PC-9 (cell line): ENCODE measurements at regions not wholly inside any gene's neighbourhood (a gene's known extent, or its start where the extent isn't known, plus 50 kb on each side); places are given as distances from the start of the nearest gene placed in this dataset.

Experiments used
- EZH2 ChIP-seq: fragments of 200-600 bp; sonication (generic); IDR thresholded peaks from 2 replicates; pipeline ENCODE4 v1.8.0; 2017; ENCODE audit warnings: antibody characterized with exemption, low read depth
- TF ChIP-seq, protein P1 (sequence below): fragments of 200-600 bp; sonication (generic); conservative IDR thresholded peaks from 2 replicates; pipeline ENCODE4 v1.6.1; 2017; ENCODE audit warnings: mixed run types, antibody characterized with exemption, mild to moderate bottlenecking, moderate library complexity

GRCh38 chr3:84096188-84096587 is 862.6 kb upstream of the CADM2 start:
- TF ChIP-seq, protein P1, sequence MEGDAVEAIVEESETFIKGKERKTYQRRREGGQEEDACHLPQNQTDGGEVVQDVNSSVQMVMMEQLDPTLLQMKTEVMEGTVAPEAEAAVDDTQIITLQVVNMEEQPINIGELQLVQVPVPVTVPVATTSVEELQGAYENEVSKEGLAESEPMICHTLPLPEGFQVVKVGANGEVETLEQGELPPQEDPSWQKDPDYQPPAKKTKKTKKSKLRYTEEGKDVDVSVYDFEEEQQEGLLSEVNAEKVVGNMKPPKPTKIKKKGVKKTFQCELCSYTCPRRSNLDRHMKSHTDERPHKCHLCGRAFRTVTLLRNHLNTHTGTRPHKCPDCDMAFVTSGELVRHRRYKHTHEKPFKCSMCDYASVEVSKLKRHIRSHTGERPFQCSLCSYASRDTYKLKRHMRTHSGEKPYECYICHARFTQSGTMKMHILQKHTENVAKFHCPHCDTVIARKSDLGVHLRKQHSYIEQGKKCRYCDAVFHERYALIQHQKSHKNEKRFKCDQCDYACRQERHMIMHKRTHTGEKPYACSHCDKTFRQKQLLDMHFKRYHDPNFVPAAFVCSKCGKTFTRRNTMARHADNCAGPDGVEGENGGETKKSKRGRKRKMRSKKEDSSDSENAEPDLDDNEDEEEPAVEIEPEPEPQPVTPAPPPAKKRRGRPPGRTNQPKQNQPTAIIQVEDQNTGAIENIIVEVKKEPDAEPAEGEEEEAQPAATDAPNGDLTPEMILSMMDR = no peak
- no peak for TF ChIP-seq EZH2
